Stimulated activated CD4-positive, alpha-beta T cell treated with anti-CD3 and anti-CD28 coated beads, Interleukin-4, amount 100 ng/mL, for 4 hours (primary cell): ENCODE measurements at regions not wholly inside any gene's neighbourhood (a gene's known extent, or its start where the extent isn't known, plus 50 kb on each side); places are given as distances from the start of the nearest gene placed in this dataset.
"Not testable (repeated sequence)": the region's sequence is repeated elsewhere in the genome, so short reads cannot be mapped to it uniquely, and the experiment has no call there.

Source experiments
- DNase-seq, 2 experiments: peaks; one replicate each; pipeline ENCODE4 v3.0.0-alpha.2; 2020

DNA sequence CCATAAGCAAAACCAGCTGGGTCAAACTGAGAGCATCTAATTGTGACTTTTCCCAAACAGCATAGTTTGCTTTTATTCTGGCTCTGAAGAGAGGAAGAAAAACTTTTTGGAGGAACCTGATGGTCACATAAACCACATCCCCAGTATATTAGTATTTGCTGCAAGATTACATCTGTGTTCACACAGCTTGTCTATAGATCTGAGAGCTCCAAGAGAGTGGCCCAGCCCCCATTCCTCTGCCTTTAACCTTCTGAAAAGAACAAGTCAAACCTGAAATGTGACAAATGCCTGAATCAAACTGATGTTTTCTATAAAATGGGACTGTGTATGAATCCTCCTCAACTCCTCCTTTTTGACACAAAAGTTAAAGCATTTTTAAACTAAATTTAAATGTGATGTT lies 435.2 kb downstream of the ZNF479 start:
- not testable (repeated sequence) for DNase-seq

DNA sequence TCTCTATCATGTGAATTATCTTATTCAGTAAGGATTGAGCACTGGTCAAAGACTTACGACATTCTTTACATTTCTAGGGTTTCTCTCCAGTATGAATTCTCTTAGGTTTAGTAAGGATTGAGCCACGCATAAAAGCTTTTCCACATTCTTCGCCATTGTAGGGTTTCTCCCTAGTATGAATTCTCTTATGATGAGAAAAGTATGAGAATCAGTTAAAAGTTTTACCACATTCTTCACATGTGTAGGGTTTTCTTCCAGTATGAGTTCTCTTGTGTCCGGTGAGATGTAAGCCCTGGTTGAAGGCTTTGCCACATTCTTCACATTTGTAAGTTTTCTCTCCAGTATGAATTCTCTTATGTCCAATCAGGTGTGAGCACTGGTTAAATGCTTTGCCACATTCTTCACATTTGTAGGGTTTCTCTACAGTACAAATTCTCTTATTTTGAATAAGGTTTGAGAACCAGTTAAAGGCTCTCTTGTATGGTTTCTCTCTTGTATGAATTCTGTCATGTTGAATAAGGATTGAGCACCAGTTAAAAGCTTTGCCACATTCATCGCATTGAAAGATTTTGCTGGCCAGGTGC lies 445.9 kb downstream of the ZNF479 start:
- DNase-seq = no peak

DNA sequence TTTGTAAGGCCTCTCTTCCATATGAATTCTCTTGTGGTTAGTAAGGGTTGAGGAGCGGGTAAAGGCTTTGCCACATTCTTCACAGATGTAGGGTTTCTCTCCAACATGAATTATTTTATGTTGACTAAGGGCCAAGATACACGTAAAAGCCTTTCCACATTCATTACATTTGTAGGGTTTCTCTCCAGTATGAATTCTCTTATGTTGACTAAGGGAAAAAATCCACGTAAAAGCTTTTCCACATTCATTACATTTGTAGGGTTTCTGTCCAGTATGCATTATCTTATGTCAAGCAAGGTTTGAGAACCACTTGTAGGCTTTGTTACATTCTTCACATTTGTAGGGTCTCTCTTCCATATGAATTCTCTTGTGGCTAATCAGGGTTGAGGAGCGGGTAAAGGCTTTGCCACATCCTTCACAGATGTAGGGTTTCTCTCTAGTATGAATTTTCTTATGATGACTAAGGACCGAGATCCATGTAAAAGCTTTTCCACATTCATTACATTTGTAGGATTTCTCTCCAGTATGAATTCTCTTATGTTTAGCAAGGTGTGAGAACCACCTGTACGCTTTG lies 493.0 kb downstream of the ZNF479 start:
- no peak for DNase-seq

DNA sequence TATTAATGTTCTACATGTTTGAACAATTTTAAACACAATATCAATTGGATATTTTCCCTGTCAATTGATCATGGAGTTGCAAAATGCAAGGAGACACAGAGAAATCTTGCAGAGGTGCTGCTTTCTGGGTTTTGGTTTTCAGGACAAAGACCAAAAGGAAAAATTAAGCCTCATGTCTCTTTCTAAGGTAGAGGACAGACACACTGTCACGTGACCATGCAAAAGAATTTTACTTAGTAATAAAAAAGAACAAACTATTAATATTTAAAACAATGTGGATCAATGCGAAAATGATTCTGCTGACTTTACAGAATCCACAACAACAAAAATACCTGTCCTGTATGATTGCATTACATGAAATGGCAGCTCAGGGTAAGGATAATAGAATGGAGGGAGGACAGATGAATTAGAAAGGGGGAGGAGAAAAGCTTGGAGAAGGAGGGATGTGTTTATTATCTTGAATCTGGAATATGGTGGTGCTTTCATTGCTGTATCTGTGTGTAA lies 493.7 kb upstream of the NUPR2 start:
- DNase-seq = no peak

- no peak for DNase-seq
Measured at GRCh38 chr7:56605146-56605545, 488.9 kb upstream of the NUPR2 start.

GRCh38 chr7:56578612-56579011 lies 462.4 kb upstream of the NUPR2 start:
- no peak for DNase-seq

GRCh38 chr7:56570968-56571367 lies 454.8 kb upstream of the NUPR2 start:
- no peak for DNase-seq

GRCh38 chr7:56538541-56539429 lies 422.6 kb upstream of the NUPR2 start:
- DNase-seq = no peak

DNA sequence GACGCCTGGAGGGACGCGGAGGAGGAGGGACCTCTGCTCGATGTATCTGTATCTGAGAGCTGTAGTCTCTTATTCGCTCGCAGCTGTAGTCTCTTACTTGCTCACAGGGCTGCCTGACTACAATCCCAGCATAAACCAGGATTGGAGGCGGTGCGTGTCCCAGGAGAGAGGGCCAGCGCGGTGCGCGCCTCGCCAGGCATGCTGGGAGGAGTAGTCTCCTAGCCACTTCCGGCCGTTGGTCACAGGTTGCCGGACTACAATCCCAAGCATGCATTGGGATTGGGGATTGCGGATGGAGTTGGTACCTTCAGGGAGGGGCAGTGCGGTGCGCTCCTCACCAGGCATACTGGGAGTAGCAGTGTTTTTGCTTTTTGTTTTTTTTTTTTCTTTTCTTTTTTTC lies 421.7 kb upstream of the NUPR2 start:
- DNase-seq = no peak

DNA sequence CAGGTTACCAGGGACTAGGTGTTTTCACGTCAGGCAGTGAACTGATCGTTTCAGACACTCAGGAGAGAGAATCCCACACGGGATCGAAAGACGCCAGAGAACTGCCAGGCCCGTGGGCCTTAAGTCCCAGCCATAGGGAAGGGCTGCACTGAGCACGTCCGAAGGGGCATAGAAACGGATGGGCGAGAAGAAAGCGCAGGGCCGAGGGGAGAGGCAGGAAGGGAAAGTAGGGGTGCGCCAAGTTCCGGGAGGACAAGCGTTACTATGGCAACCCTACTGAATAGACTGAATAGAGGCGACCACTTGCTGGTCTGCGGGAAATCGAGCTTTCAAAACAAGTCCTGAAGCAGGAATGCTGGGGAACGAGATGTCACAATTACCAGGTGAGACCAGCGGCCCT lies 421.3 kb upstream of the NUPR2 start:
- no peak for DNase-seq

GRCh38 chr7:56495165-56495564 lies 378.9 kb upstream of the NUPR2 start:
- DNase-seq = no peak

DNA sequence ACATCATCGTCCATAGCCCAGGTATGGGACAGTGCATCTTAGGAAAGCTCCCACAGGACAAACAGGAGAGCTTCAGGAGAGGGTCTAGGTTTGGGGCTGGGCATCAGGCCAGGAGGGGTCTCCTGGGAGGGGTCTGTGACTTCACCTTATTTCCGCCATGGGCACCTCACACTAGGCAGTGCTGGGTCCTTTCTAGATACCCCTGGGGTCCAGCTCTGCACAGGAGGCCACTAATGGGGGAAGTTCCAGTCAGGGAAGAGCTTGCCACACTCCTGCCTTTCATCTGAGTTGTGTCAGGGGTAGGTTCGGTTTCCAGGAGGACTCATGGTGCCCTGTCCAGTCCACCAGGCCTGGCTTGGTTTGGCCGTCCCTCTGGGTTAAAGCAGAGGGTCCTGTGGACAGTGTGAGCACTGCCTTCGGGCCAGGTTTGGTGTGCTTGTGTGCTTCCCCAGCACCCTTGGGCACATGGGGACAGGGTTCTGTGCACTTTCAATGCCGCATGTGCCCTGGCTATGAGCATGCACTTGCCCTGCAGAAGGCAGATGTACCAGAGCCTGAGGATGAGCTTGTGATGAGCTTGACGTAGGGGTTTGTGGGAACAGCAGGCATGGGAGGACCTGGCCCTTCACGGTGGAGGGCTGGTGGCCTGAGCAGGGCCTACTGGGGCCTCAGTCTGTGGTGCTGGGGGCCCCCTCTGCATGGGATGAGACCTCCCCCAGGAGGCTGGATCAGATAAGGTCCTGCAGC lies 377.7 kb upstream of the NUPR2 start:
- no peak for DNase-seq

DNA sequence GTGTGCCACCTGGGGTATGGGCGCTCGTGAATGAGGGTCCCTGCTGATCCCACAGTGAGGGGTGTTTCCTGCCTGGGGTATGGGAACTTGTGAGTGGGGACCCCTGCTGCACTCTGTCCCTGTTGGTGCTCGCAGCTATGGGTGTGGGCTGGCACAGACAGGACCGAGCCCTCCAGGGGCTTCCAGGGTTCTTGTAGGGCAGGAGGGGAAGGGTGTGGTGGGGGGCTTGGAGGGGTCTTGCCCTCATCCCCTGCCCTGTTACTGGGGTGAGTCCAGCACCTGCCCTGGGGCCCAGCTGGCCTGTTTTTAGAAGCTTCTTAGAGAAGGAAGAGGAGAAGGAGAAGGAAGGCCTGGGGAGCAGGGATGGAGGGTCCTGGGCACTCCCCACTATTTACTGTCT lies 377.0 kb upstream of the NUPR2 start:
- DNase-seq = no peak

DNA sequence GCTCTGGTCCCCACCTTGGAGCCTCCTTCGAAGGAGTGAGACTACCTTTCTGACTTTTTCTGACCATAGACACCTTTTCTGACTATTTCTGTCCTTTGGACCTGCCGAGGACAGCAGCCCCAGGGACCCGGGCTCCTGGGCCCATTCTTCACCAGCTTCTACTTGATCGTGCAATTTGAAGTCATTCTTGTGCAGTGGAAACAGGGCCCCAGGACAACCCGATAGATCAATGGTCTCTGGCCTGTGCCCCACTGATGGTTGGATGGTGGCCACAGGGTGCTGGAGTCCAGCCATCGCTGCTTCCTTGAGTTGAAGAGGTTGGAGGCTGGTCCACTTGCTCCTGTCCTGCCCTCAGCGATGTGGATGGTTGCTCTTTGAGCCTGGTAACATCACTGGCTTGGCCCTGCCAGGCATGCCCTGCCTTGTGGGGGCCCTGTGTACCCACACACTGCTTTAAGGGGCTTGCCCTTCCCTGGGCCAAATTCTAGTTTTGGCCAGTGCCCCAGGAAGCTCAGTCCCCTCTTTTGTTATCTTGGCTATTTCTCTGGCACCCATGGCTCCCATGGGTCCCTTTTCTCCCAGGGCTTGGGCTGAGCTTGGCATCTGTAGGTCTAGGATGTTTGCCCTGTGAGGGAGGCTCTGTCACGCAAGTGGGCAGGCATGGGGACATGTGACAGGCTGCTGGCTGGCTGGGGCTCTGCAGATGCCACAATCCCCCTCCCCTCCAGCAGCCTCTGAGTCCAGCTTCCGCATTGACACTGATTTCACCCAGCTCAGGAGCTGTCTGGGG lies 375.6 kb upstream of the NUPR2 start:
- DNase-seq = no peak

GRCh38 chr7:56483861-56484550 lies 367.8 kb upstream of the NUPR2 start:
- no peak for DNase-seq

DNA sequence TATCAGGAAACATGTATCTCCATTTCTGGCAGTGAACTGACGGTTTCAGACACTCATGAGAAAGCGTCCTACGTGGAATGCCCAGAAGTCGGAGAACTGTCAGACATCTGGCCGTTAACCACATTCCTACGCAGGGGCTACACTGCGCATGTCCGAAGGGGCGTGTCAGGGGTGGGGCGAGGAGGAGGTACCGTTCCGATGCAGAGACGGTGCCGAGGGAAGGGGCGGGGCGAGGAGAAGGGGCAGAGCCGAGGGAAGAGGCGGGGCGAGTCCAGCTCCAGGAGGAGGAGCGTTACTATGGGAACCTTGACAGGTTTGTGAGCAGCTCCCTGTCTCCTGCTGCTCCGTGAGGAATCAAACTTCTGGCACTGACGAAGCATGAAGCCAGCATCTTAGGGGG lies 366.9 kb upstream of the NUPR2 start:
- DNase-seq = no peak

DNA sequence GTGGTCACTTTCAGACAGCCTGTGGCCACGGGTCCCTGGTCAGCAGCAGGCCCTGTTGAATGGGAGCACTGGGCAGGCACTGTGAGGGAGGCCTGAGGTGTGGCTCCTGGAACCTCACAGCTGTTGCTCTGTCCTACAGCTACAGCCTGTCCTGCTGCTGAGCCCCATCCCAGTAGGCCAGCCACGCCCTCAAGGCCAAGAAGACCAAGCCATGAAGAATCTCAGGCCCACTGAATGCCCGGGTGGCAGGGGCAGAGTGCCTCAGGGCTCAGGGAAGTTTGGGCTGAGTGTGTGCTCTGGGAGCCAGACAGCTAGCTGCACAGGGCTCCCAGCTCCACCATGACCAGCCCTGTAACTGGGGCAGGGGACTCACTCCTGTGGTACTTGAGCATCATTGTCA lies 363.5 kb upstream of the NUPR2 start:
- no peak for DNase-seq

GRCh38 chr7:56479136-56479535 lies 362.9 kb upstream of the NUPR2 start:
- DNase-seq = no peak

DNA sequence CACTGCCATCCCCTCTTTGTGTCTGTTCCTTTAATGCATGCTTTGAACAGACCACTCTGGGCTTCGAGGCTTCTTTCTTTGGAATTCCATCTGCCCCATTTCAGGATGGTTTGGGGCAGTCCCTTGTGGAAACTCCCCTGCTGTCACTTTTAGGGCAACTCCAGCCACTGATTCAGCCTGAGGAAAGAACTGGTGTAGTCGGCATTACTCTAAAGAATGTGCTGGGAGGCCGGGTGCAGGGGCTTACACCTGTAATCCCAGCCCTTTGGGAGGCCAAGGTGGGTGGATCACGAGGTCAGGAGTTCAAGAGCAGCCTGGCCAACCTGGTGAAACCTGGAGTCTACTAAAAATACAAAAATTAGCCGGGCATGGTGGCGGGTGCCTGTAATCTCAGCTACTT lies 358.1 kb upstream of the NUPR2 start:
- no peak for DNase-seq

GRCh38 chr7:56471811-56472210 lies 355.6 kb upstream of the NUPR2 start:
- no peak for DNase-seq

- not testable (repeated sequence) for DNase-seq
Measured at GRCh38 chr7:56466607-56467525, 350.6 kb upstream of the NUPR2 start.
